KMS-11 (cell line): ENCODE measurements at regions not wholly inside any gene's neighbourhood (a gene's known extent, or its start where the extent isn't known, plus 50 kb on each side); places are given as distances from the start of the nearest gene placed in this dataset.

ENCODE experiments used
- H2AFZ ChIP-seq: fragments of 200-600 bp; sonication (generic); 2 replicates; pipeline ENCODE4 v1.6.1; 2016; ENCODE audit warnings: antibody characterized with exemption, mixed run types, low read depth
- H3K27ac ChIP-seq: fragments of 200-600 bp; sonication (generic); 2 replicates; pipeline ENCODE4 v1.6.1; 2016; ENCODE audit warnings: mild to moderate bottlenecking, mixed run types
- H3K27me3 ChIP-seq: fragments of 200-600 bp; sonication (generic); 2 replicates; pipeline ENCODE4 v1.6.1; 2017; ENCODE audit warnings: mild to moderate bottlenecking, low read depth, mixed run types, moderate library complexity; ENCODE audit not compliant: insufficient read depth
- H3K36me3 ChIP-seq: fragments of 200-600 bp; sonication (generic); 2 replicates; pipeline ENCODE4 v1.6.1; 2017; ENCODE audit warnings: mild to moderate bottlenecking, mixed run types; ENCODE audit not compliant: insufficient read depth
- H3K4me1 ChIP-seq: fragments of 200-600 bp; sonication (generic); 2 replicates; pipeline ENCODE4 v1.6.1; 2016; ENCODE audit warnings: mild to moderate bottlenecking, low read depth, mixed run types; ENCODE audit not compliant: poor library complexity, severe bottlenecking
- H3K4me2 ChIP-seq: fragments of 200-600 bp; sonication (generic); 2 replicates; pipeline ENCODE4 v1.7.0; 2016; ENCODE audit warnings: mild to moderate bottlenecking, mixed run types
- H3K4me3 ChIP-seq: fragments of 200-600 bp; sonication (generic); IDR thresholded peaks from 2 replicates; pipeline ENCODE4 v1.6.1; 2017; ENCODE audit warnings: low read depth, low read length, mixed read lengths; ENCODE audit not compliant: insufficient read depth
- H3K79me2 ChIP-seq: fragments of 200-600 bp; sonication (generic); 2 replicates; pipeline ENCODE4 v1.6.1; 2016; ENCODE audit warnings: low read depth, mixed run types; ENCODE audit not compliant: insufficient read depth
- H3K9ac ChIP-seq: fragments of 200-600 bp; sonication (generic); 2 replicates; pipeline ENCODE4 v1.6.1; 2016; ENCODE audit warnings: mild to moderate bottlenecking, mixed run types
- H4K20me1 ChIP-seq: fragments of 200-600 bp; sonication (generic); 2 replicates; pipeline ENCODE4 v1.6.1; 2016; ENCODE audit warnings: mild to moderate bottlenecking, mixed run types; ENCODE audit not compliant: insufficient read depth
- TF ChIP-seq, protein P1 (sequence below): fragments of 200-600 bp; sonication (generic); conservative IDR thresholded peaks from 2 replicates; pipeline ENCODE4 v1.6.1; 2017; ENCODE audit warnings: low read depth, mild to moderate bottlenecking, antibody characterized with exemption, low read length, moderate library complexity, mixed read lengths

DNA sequence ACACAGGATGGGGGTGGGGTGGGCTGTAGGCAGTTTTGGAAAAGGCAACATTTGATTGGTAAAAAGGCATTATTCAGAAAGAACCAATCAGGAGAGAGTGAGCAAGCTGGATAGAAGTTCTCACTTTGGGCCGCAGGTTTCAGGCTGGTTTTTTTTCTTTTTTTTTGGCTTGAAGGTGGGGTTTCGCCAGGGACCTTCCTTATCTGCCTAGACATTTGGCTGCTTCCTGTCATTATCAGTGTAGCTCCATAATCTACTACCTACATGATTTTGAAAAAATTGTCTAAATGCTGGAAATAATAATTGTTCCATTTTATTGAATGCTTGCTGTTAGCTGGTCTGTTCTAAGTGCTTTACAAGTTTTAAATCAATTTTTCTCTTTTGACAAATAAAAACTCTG lies 649.0 kb downstream of the TMTC2 start:
- H3K36me3 ChIP-seq = no peaks in the 10 kb centered on the region
- TF ChIP-seq, protein P1, sequence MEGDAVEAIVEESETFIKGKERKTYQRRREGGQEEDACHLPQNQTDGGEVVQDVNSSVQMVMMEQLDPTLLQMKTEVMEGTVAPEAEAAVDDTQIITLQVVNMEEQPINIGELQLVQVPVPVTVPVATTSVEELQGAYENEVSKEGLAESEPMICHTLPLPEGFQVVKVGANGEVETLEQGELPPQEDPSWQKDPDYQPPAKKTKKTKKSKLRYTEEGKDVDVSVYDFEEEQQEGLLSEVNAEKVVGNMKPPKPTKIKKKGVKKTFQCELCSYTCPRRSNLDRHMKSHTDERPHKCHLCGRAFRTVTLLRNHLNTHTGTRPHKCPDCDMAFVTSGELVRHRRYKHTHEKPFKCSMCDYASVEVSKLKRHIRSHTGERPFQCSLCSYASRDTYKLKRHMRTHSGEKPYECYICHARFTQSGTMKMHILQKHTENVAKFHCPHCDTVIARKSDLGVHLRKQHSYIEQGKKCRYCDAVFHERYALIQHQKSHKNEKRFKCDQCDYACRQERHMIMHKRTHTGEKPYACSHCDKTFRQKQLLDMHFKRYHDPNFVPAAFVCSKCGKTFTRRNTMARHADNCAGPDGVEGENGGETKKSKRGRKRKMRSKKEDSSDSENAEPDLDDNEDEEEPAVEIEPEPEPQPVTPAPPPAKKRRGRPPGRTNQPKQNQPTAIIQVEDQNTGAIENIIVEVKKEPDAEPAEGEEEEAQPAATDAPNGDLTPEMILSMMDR = no peak
- H3K4me3 ChIP-seq = no peak overlapping the region
- no peak overlapping the region for H3K4me2 ChIP-seq
- no peak overlapping the region for H3K27ac ChIP-seq
- H3K4me1 ChIP-seq = no peaks in the 10 kb centered on the region
- no peak overlapping the region for H2AFZ ChIP-seq
- no peak overlapping the region for H3K9ac ChIP-seq
- no peaks in the 10 kb centered on the region for H3K27me3 ChIP-seq
- no peaks in the 10 kb centered on the region for H4K20me1 ChIP-seq
- no peaks in the 10 kb centered on the region for H3K79me2 ChIP-seq

DNA sequence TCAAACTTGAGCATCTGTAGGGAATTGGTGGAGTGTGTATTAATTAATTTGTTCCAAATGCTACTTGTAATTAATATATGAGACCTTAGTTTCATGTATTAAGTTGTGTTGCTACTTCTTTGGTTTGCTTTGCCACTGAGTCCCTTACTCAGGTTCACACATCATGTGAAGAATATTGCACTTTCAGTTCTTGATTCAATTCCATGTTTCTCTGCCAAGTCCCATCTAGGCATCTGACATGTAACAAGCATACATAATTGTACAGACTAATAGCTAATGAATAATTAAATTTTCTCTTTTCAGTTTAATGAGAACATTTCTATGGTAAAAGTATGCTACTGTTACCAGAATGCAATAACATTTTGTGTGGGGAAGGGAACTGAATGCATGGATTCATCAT lies 640.0 kb downstream of the TMTC2 start:
- Histone ChIP-seq H4K20me1 (no peaks in the 10 kb centered on the region), H3K4me1 (no peaks in the 10 kb centered on the region), H3K36me3 (no peaks in the 10 kb centered on the region), H3K4me3 (no peak overlapping the region), H3K79me2 (no peaks in the 10 kb centered on the region), H3K27me3 (no peaks in the 10 kb centered on the region), H3K27ac (no peak overlapping the region), H2AFZ (no peak overlapping the region), H3K4me2 (no peak overlapping the region), H3K9ac (no peak overlapping the region)
- TF ChIP-seq, protein P1 = no peak

DNA sequence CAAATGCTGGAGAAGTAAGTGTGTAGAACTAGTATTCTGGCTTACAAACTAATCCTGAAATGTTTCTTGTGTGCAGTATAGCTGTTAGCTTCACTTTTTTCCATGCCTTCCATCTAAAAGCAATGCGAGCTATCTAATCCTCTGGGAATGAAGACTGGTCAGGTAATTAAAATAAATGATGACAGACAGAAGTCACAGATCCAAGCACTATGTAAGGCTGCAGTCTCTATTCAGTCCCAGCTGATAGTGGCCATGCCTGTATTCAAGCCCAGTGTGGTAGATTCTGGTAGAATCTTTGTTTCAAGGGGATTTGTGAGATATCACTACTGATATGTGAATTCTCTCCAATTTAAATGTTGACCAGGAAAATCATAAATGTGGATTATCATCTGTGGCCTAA lies 637.2 kb downstream of the TMTC2 start:
- Histone ChIP-seq H3K4me1 (no peaks in the 10 kb centered on the region), H3K79me2 (no peaks in the 10 kb centered on the region), H3K27ac (no peak overlapping the region), H3K4me2 (no peak overlapping the region), H3K4me3 (no peak overlapping the region), H3K36me3 (no peaks in the 10 kb centered on the region), H2AFZ (no peak overlapping the region), H3K27me3 (no peaks in the 10 kb centered on the region), H4K20me1 (no peaks in the 10 kb centered on the region), H3K9ac (no peak overlapping the region)
- TF ChIP-seq, protein P1 = no peak

DNA sequence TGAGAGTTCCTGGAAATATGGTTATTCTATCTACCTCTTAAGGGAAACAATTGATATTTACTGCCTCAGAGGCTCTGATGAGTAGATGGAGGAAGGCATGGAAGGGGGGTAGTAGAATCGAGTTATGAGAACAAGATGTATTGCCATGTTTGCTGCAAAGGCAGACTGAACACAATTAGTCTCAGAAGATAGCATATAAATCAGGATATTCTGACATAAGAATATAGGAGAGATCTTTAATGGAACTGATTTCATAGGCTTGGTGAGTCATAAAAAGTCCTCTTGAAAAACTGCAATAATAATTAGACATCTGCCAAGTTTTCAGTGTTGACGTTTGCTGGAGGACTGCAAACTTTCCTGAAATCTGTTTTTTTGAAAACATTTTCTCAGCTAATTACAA lies 636.1 kb downstream of the TMTC2 start:
- H3K4me2 ChIP-seq = no peak overlapping the region
- no peaks in the 10 kb centered on the region for H3K4me1 ChIP-seq
- no peak overlapping the region for H3K27ac ChIP-seq
- TF ChIP-seq, protein P1 = no peak
- no peak overlapping the region for H3K4me3 ChIP-seq
- H3K36me3 ChIP-seq = no peaks in the 10 kb centered on the region
- H2AFZ ChIP-seq = no peak overlapping the region
- H3K79me2 ChIP-seq = no peaks in the 10 kb centered on the region
- no peaks in the 10 kb centered on the region for H4K20me1 ChIP-seq
- no peak overlapping the region for H3K9ac ChIP-seq
- H3K27me3 ChIP-seq = no peaks in the 10 kb centered on the region

DNA sequence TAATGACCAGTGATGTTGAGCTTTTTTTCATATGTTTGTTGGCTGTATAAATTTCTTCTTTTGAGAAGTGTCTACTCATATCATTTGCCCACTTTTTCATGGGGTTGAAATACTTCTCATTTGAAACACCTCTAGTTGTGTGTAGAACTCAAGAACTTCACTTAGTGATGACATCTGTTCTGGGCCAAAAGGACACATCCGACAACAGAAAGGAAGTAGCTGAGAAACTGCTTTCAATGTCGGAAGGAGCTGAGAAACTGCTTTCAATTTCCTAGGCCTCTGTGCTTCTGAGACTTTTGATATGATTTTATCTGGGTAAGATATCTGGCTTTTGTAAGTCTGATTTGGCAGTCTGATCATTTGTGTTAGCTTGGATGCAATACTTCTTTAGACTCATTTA lies 635.3 kb downstream of the TMTC2 start:
- TF ChIP-seq, protein P1 = no peak
- H4K20me1 ChIP-seq = no peaks in the 10 kb centered on the region
- H3K9ac ChIP-seq = no peak overlapping the region
- no peaks in the 10 kb centered on the region for H3K27me3 ChIP-seq
- no peak overlapping the region for H2AFZ ChIP-seq
- H3K4me1 ChIP-seq = no peaks in the 10 kb centered on the region
- no peaks in the 10 kb centered on the region for H3K36me3 ChIP-seq
- H3K79me2 ChIP-seq = no peaks in the 10 kb centered on the region
- no peak overlapping the region for H3K4me3 ChIP-seq
- no peak overlapping the region for H3K27ac ChIP-seq
- no peak overlapping the region for H3K4me2 ChIP-seq
